ENCODE measurements at regions not wholly inside any gene's neighbourhood (a gene's known extent, or its start where the extent isn't known, plus 50 kb on each side); places are given as distances from the start of the nearest gene placed in this dataset.

DNA sequence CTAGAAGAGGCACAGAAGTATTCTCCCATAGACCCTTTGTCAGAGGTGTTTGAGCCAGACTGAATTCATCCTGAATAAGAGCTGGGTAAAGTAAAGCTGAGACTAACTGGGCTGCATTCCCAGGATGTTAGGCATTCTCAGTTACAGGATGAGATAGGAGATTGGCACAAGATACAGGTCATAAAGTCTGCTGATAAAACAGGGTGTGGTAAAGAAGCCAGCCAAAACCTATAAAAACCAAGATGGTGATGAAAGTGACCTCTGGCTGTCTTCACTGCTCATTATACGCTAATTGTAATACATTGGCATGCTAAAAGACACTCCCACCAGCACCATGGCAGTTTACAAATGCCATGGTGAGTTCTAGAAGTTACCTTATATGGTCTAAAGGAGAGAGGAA lies 364.9 kb upstream of the TMEFF2 start:
- H3K4me2 ChIP-seq (ENCODE audit: low read depth, low read length, poor library complexity, severe bottlenecking): no peak overlapping the region

DNA sequence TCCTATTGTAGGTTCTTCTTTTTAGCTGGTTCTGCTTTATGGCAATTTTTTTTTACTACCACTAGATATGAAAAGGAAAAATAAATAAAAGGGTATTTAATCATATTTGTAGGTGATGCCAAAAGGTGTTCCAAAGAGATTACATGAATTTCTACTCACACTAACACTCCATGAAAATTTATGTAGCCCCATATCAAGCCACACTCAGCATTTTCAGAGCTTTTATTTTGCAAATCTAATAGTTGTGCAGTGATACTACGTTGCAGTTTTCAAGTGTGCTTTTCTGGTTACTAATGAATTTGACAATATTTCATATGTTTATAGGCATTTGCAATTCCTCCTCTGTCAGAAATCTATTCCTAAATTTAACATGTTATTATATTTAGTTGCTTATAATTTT lies 363.9 kb upstream of the TMEFF2 start:
- TF ChIP-seq, protein P1, sequence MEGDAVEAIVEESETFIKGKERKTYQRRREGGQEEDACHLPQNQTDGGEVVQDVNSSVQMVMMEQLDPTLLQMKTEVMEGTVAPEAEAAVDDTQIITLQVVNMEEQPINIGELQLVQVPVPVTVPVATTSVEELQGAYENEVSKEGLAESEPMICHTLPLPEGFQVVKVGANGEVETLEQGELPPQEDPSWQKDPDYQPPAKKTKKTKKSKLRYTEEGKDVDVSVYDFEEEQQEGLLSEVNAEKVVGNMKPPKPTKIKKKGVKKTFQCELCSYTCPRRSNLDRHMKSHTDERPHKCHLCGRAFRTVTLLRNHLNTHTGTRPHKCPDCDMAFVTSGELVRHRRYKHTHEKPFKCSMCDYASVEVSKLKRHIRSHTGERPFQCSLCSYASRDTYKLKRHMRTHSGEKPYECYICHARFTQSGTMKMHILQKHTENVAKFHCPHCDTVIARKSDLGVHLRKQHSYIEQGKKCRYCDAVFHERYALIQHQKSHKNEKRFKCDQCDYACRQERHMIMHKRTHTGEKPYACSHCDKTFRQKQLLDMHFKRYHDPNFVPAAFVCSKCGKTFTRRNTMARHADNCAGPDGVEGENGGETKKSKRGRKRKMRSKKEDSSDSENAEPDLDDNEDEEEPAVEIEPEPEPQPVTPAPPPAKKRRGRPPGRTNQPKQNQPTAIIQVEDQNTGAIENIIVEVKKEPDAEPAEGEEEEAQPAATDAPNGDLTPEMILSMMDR (conservative IDR thresholded peaks at IDR 0.05; ENCODE audit: low read length): no peak
- no peak for TF ChIP-seq EZH2phosphoT487 (IDR thresholded peaks at IDR 0.05; ENCODE audit: borderline replicate concordance)
- H3K4me2 ChIP-seq (ENCODE audit: low read depth, low read length, poor library complexity, severe bottlenecking): no peak overlapping the region
- no peaks in the 10 kb centered on the region for H3K27me3 ChIP-seq (ENCODE audit: insufficient read depth, low read length, poor library complexity, severe bottlenecking)
- no peaks in the 10 kb centered on the region for H3K9me2 ChIP-seq (replicated peaks; ENCODE audit: low read depth, low read length)
- H3K4me3 ChIP-seq (ENCODE audit: low read length, poor library complexity, severe bottlenecking): no peak overlapping the region
- H3K79me2 ChIP-seq (ENCODE audit: insufficient read depth, low read length): no peaks in the 10 kb centered on the region
- H3K9me3 ChIP-seq (ENCODE audit: insufficient read depth, low read depth, low read length): no peaks in the 10 kb centered on the region
- H3K9ac ChIP-seq (ENCODE audit: low read depth, low read length, poor library complexity, severe bottlenecking): no peak overlapping the region
- no peak overlapping the region for H2AFZ ChIP-seq (ENCODE audit: low read length)
- H4K20me1 ChIP-seq (ENCODE audit: insufficient read depth, low read length, poor library complexity, severe bottlenecking): no peaks in the 10 kb centered on the region
- no peaks in the 10 kb centered on the region for H3K4me1 ChIP-seq (ENCODE audit: insufficient read depth, low read length, poor library complexity, severe bottlenecking)
- no peaks in the 10 kb centered on the region for H3F3A ChIP-seq (ENCODE audit: low read depth)
- H3K36me3 ChIP-seq (ENCODE audit: insufficient read depth, low read length): no peaks in the 10 kb centered on the region

More for the DNA sequence above, 364.9 kb upstream of the TMEFF2 start:
- no peaks in the 10 kb centered on the region for H4K20me1 ChIP-seq (ENCODE audit: insufficient read depth, low read length, poor library complexity, severe bottlenecking)
- no peaks in the 10 kb centered on the region for H3K36me3 ChIP-seq (ENCODE audit: insufficient read depth, low read length)
- no peaks in the 10 kb centered on the region for H3K9me2 ChIP-seq (replicated peaks; ENCODE audit: low read depth, low read length)
- H3K79me2 ChIP-seq (ENCODE audit: insufficient read depth, low read length): no peaks in the 10 kb centered on the region
- TF ChIP-seq, protein P1 (conservative IDR thresholded peaks at IDR 0.05; ENCODE audit: low read length): no peak
- no peak for TF ChIP-seq EZH2phosphoT487 (IDR thresholded peaks at IDR 0.05; ENCODE audit: borderline replicate concordance)
- no peaks in the 10 kb centered on the region for H3K4me1 ChIP-seq (ENCODE audit: insufficient read depth, low read length, poor library complexity, severe bottlenecking)
- no peak overlapping the region for H3K9ac ChIP-seq (ENCODE audit: low read depth, low read length, poor library complexity, severe bottlenecking)
- H3F3A ChIP-seq (ENCODE audit: low read depth): no peaks in the 10 kb centered on the region
- H2AFZ ChIP-seq (ENCODE audit: low read length): no peak overlapping the region
- H3K9me3 ChIP-seq (ENCODE audit: insufficient read depth, low read depth, low read length): no peaks in the 10 kb centered on the region
- H3K27me3 ChIP-seq (ENCODE audit: insufficient read depth, low read length, poor library complexity, severe bottlenecking): no peaks in the 10 kb centered on the region
- H3K4me3 ChIP-seq (ENCODE audit: low read length, poor library complexity, severe bottlenecking): no peak overlapping the region

DNA sequence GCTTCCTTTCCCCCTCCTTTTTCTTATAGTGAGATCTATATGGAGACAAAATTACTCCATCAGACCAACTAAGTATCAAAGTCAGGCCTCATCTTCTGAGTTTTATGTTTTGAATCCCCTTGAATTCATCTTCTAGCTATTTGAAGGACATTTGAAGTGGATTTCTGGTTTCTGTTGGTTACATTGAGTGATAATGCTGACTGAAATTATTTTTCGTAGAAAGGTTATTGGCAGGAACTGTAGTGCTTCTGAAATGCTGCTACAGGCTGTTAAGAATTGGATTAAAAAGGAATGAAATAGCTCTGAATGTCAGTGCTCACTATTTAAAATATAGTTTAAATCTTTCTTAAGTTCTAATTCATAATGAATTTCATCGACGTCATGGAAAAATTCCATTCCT lies 361.0 kb upstream of the TMEFF2 start:
- Histone ChIP-seq H2AFZ (ENCODE audit: low read length) (no peak overlapping the region), H3K36me3 (ENCODE audit: insufficient read depth, low read length) (no peaks in the 10 kb centered on the region), H3K4me3 (ENCODE audit: low read length, poor library complexity, severe bottlenecking) (no peak overlapping the region), H4K20me1 (ENCODE audit: insufficient read depth, low read length, poor library complexity, severe bottlenecking) (no peaks in the 10 kb centered on the region), H3K9me2 (replicated peaks; ENCODE audit: low read depth, low read length) (no peaks in the 10 kb centered on the region), H3K4me2 (ENCODE audit: low read depth, low read length, poor library complexity, severe bottlenecking) (no peak overlapping the region), H3F3A (ENCODE audit: low read depth) (no peaks in the 10 kb centered on the region), H3K79me2 (ENCODE audit: insufficient read depth, low read length) (no peaks in the 10 kb centered on the region), H3K27me3 (ENCODE audit: insufficient read depth, low read length, poor library complexity, severe bottlenecking) (no peaks in the 10 kb centered on the region), H3K9ac (ENCODE audit: low read depth, low read length, poor library complexity, severe bottlenecking) (no peak overlapping the region), H3K4me1 (ENCODE audit: insufficient read depth, low read length, poor library complexity, severe bottlenecking) (no peaks in the 10 kb centered on the region), H3K9me3 (ENCODE audit: insufficient read depth, low read depth, low read length) (no peaks in the 10 kb centered on the region)
- TF ChIP-seq, protein P1 (conservative IDR thresholded peaks at IDR 0.05; ENCODE audit: low read length): no peak
- TF ChIP-seq EZH2phosphoT487 (IDR thresholded peaks at IDR 0.05; ENCODE audit: borderline replicate concordance): no peak
